HCT116 (cell line): ENCODE measurements at regions not wholly inside any gene's neighbourhood (a gene's known extent, or its start where the extent isn't known, plus 50 kb on each side); places are given as distances from the start of the nearest gene placed in this dataset.

ENCODE experiments used
- ATAC-seq: fragments of 200-7000 bp; cut with Tn5 transposase; 2 replicates; pipeline ENCODE4 v1.9.1; 2020; ENCODE audit warnings: mild to moderate bottlenecking, moderate library complexity
- BruUV-seq: library from RNA; stranded (reverse); fragments of 400-500 nt; replicated peaks from 2 replicates; lab custom pipeline; 2021; lab: Mats Ljungman, UMichigan
- CTCF ChIA-PET: fragments of 300-600 bp; sonication (Branson Sonifier 250); formaldehyde crosslinking; loops from one replicate; lab custom pipeline; 2021; ENCODE audit warnings: antibody characterized with exemption; lab: Charles Lee
- POLR2A ChIA-PET: fragments of 300-600, 350-600 bp; sonication (Branson Sonifier 250); formaldehyde crosslinking; loops from one replicate; lab custom pipeline; 2021; ENCODE audit warnings: antibody characterized with exemption; lab: Charles Lee
- RAD21 ChIA-PET, 2 experiments: fragments of 300-600 bp; sonication (Branson Sonifier 250); formaldehyde crosslinking; loops; one replicate each; lab custom pipeline; 2023; ENCODE audit warnings: low total read pairs in 2 of 2; ENCODE audit not compliant: uncharacterized antibody in 2 of 2, unreplicated experiment in 2 of 2, low non-redundant PET in 1 of 2; lab: Charles Lee
- DNase-seq: peaks from one replicate; pipeline ENCODE4 v3.0.0-alpha.2; 2010; ENCODE audit warnings: low read depth, low spot score
- H2AFZ ChIP-seq: fragments of 200-600 bp; shearing (Covaris generic), sonication (generic); 2 replicates; pipeline ENCODE4 v1.6.1; 2017; ENCODE audit warnings: low read depth, mixed run types, mixed read lengths, antibody characterized with exemption, low read length; ENCODE audit not compliant: poor library complexity, severe bottlenecking
- H3K27ac ChIP-seq: 2 replicates; pipeline ENCODE4 v1.5.1; 2012; ENCODE audit warnings: low read depth, low read length
- H3K27me3 ChIP-seq: fragments of 200-600 bp; sonication (generic); 2 replicates; pipeline ENCODE4 v1.6.1; 2016; ENCODE audit warnings: mixed run types, low read length, mixed read lengths; ENCODE audit not compliant: insufficient read depth
- H3K36me3 ChIP-seq, 2 experiments: fragments of 200-500 bp in 1 of 2; fragments of 200-600 bp in 1 of 2; sonication (Bioruptor generic) in 1 of 2; sonication (generic) in 1 of 2; 2 replicates each; pipeline versions ENCODE4 v1.5.1 to v1.6.1; 2014 to 2016; ENCODE audit warnings: low read length in 2 of 2, inconsistent platforms in 1 of 2, mixed read lengths in 1 of 2, mixed run types in 1 of 2; ENCODE audit not compliant: insufficient read depth in 2 of 2, control insufficient read depth in 1 of 2
- H3K4me1 ChIP-seq, 2 experiments: fragments of 200-600 bp in 1 of 2; sonication (generic) in 1 of 2; 2 replicates each; pipeline versions ENCODE4 v1.5.1 to v1.6.1; 2012 to 2017; ENCODE audit warnings: low read length in 2 of 2, inconsistent platforms in 1 of 2, mild to moderate bottlenecking in 1 of 2, mixed read lengths in 1 of 2, mixed run types in 1 of 2, moderate library complexity in 1 of 2; ENCODE audit not compliant: insufficient read depth in 2 of 2, control insufficient read depth in 1 of 2
- H3K4me2 ChIP-seq: fragments of 200-600 bp; sonication (generic); 2 replicates; pipeline ENCODE4 v1.6.1; 2017; ENCODE audit warnings: mixed run types, low read length, mixed read lengths
- H3K4me3 ChIP-seq, 2 experiments: fragments of 200-600 bp in 1 of 2; sonication (generic) in 1 of 2; replicated peaks in 1 of 2; 2 replicates each; pipeline ENCODE4 v1.5.1; 2011 to 2016; ENCODE audit warnings: low read length in 2 of 2, control low read depth in 1 of 2, low read depth in 1 of 2, mild to moderate bottlenecking in 1 of 2, mixed read lengths in 1 of 2, mixed run types in 1 of 2
- H3K79me2 ChIP-seq: fragments of 200-600 bp; sonication (generic); 2 replicates; pipeline ENCODE4 v1.6.1; 2017; ENCODE audit warnings: mild to moderate bottlenecking, mixed run types, low read length, moderate library complexity, mixed read lengths; ENCODE audit not compliant: insufficient read depth
- H3K9ac ChIP-seq: fragments of 200-600 bp; sonication (generic); 2 replicates; pipeline ENCODE4 v1.6.1; 2016; ENCODE audit warnings: low read length, mixed read lengths
- H3K9me2 ChIP-seq: fragments of 200-600 bp; sonication (generic), shearing (Covaris generic); 2 replicates; pipeline ENCODE4 v1.6.1; 2017; ENCODE audit warnings: mixed run types, mild to moderate bottlenecking, moderate library complexity; ENCODE audit not compliant: insufficient read depth
- H3K9me3 ChIP-seq, 2 experiments: fragments of 200-500 bp in 1 of 2; fragments of 200-600 bp in 1 of 2; sonication (Bioruptor generic) in 1 of 2; sonication (generic) in 1 of 2; 2 replicates each; pipeline ENCODE4 v1.6.1; 2014 to 2017; ENCODE audit warnings: low read length in 2 of 2, mixed read lengths in 2 of 2, inconsistent platforms in 1 of 2, low read depth in 1 of 2, mild to moderate bottlenecking in 1 of 2, mixed run types in 1 of 2, moderate library complexity in 1 of 2; ENCODE audit not compliant: control insufficient read depth in 1 of 2, insufficient read depth in 1 of 2
- H4K20me1 ChIP-seq: fragments of 200-600 bp; sonication (generic), shearing (Covaris generic); 2 replicates; pipeline ENCODE4 v1.6.1; 2017; ENCODE audit warnings: mixed run types, mild to moderate bottlenecking, moderate library complexity; ENCODE audit not compliant: insufficient read depth
- ATF3 ChIP-seq: IDR thresholded peaks from 2 replicates; pipeline ENCODE4 v1.6.1; 2012
- CBX3 ChIP-seq: IDR thresholded peaks from 2 replicates; pipeline ENCODE4 v1.6.1; 2012; ENCODE audit warnings: low read depth
- CEBPB ChIP-seq: IDR thresholded peaks from 2 replicates; pipeline ENCODE4 v1.6.1; 2012; ENCODE audit warnings: low read depth
- CTCF ChIP-seq, 3 experiments: fragments of 200-600 bp in 1 of 3; sonication (generic) in 1 of 3; IDR thresholded peaks in 2 of 3; conservative IDR thresholded peaks in 1 of 3; 2 replicates each; pipeline ENCODE4 v1.5.1; 2012 to 2017; ENCODE audit warnings: low read depth in 2 of 3, low read length in 2 of 3, antibody characterized with exemption in 1 of 3, borderline replicate concordance in 1 of 3, control low read depth in 1 of 3, mild to moderate bottlenecking in 1 of 3, mixed read lengths in 1 of 3, mixed run types in 1 of 3, moderate library complexity in 1 of 3; ENCODE audit not compliant: insufficient read depth in 1 of 3
- ELF1 ChIP-seq: IDR thresholded peaks from 2 replicates; pipeline ENCODE4 v1.6.1; 2012; ENCODE audit warnings: low read depth, borderline replicate concordance
- FOSL1 ChIP-seq: IDR thresholded peaks from 2 replicates; pipeline ENCODE4 v1.6.1; 2012; ENCODE audit warnings: low read depth
- POLR2A ChIP-seq: IDR thresholded peaks from 2 replicates; pipeline ENCODE4 v1.7.0; 2011; ENCODE audit warnings: borderline replicate concordance; ENCODE audit not compliant: insufficient read depth, insufficient read length; ENCODE audit errors: extremely low read depth
- POLR2AphosphoS5 ChIP-seq: IDR thresholded peaks from 2 replicates; pipeline ENCODE4 v1.6.1; 2011; ENCODE audit warnings: mild to moderate bottlenecking, low read depth, low read length, moderate library complexity
- RAD21 ChIP-seq: IDR thresholded peaks from 2 replicates; pipeline ENCODE4 v1.6.1; 2012; ENCODE audit warnings: low read depth, mild to moderate bottlenecking
- TCF7L2 ChIP-seq: IDR thresholded peaks from 2 replicates; pipeline ENCODE4 v1.7.0; 2011; ENCODE audit warnings: borderline replicate concordance, inconsistent platforms; ENCODE audit not compliant: insufficient read depth, insufficient read length; ENCODE audit errors: extremely low read depth
- YY1 ChIP-seq: IDR thresholded peaks from 2 replicates; pipeline ENCODE4 v1.6.1; 2011; ENCODE audit warnings: low read length, low read depth, moderate library complexity, mild to moderate bottlenecking; ENCODE audit not compliant: insufficient replicate concordance; ENCODE audit errors: extremely low read depth
- ZBTB33 ChIP-seq: IDR thresholded peaks from 2 replicates; pipeline ENCODE4 v1.6.1; 2011; ENCODE audit warnings: mild to moderate bottlenecking, low read length, moderate library complexity; ENCODE audit not compliant: insufficient replicate concordance; ENCODE audit errors: extremely low read depth
- ZNF274 ChIP-seq: fragments of 200-500 bp; sonication (Bioruptor generic); IDR thresholded peaks from 2 replicates; pipeline ENCODE4 v1.6.1; 2014; ENCODE audit warnings: mild to moderate bottlenecking, low read depth, low read length, inconsistent platforms
- intact Hi-C: fragments of 100-400 bp; cut with micrococcal nuclease; formaldehyde crosslinking; loops from 2 replicates; pipeline ENCODE4 v1.10.0; 2022

- TF ChIP-seq ZBTB33 (no peak), TCF7L2 (no peak), CTCF (IDR thresholded peaks at IDR 0.05 in 2 of 3, conservative IDR thresholded peaks at IDR 0.05 in 1 of 3; ENCODE audit: borderline replicate concordance in 1 of 3, insufficient read depth in 1 of 3, low read depth in 2 of 3, low read length in 2 of 3) (no peak)
Measured at GRCh38 chr5:126074538-126074937, 348.7 kb upstream of the GRAMD2B start (continued).

GRCh38 chr5:126079266-126079665 lies 343.9 kb upstream of the GRAMD2B start:
- Histone ChIP-seq H3K79me2 (no peaks in the 10 kb centered on the region), H3K9me2 (no peaks in the 10 kb centered on the region), H3K4me3 (no peak overlapping the region), H3K4me1 (no peaks in the 10 kb centered on the region), H3K36me3 (no peaks in the 10 kb centered on the region), H4K20me1 (no peaks in the 10 kb centered on the region), H3K9me3 (no peaks in the 10 kb centered on the region), H3K9ac (no peak overlapping the region), H3K27me3 (no peaks in the 10 kb centered on the region), H3K27ac (no peak overlapping the region), H3K4me2 (no peak overlapping the region), H2AFZ (no peak overlapping the region)
- CTCF ChIA-PET = no interaction called here
- RAD21 ChIA-PET = no interaction called here
- TF ChIP-seq CBX3 (no peak), ELF1 (no peak), POLR2A (no peak), POLR2AphosphoS5 (no peak), CTCF (IDR thresholded peaks at IDR 0.05 in 2 of 3, conservative IDR thresholded peaks at IDR 0.05 in 1 of 3; ENCODE audit: borderline replicate concordance in 1 of 3, insufficient read depth in 1 of 3, low read depth in 2 of 3, low read length in 2 of 3) (no peak), YY1 (no peak), TCF7L2 (no peak), ATF3 (no peak), FOSL1 (no peak), ZNF274 (no peak), ZBTB33 (no peak), CEBPB (no peak), RAD21 (no peak)
- POLR2A ChIA-PET = no interaction called here
- no TSS peak for BruUV-seq
- DNase-seq (no peak), ATAC-seq (no peak)
- intact Hi-C loops = no loop called here
